ENCODE measurements at regions not wholly inside any gene's neighbourhood (a gene's known extent, or its start where the extent isn't known, plus 50 kb on each side); places are given as distances from the start of the nearest gene placed in this dataset.

DNA sequence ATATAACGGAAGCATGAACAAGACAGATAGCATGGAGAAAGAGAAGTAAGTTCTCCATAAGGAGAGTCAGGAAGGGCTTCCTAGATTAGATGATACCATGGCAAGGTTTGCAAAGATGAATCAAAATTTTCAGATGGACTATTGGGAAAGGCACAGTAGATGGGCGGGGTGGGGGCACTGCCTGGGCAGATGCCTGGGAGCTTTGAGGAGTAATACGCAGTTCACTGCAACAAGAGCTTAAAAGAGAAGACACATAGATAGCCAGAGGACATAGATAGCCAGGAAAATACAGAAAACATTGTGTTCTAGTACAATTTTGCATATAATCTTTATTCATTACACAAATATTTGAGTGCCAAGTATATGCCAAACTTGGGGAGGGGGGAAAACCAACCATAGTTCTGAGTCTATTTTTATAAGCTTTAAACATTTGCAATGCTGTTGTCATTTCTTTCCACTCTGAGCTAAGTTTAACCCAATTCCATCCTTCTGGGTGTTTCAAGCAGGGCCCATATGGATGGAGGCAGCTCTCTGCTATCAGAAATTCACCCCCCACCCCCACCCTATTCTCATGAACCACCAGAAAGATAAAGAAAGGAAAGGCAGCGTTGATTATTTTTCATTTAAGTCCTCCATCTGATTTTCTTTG is 120.6 kb downstream of the NUF2 start:
- TF ChIP-seq, protein P1, sequence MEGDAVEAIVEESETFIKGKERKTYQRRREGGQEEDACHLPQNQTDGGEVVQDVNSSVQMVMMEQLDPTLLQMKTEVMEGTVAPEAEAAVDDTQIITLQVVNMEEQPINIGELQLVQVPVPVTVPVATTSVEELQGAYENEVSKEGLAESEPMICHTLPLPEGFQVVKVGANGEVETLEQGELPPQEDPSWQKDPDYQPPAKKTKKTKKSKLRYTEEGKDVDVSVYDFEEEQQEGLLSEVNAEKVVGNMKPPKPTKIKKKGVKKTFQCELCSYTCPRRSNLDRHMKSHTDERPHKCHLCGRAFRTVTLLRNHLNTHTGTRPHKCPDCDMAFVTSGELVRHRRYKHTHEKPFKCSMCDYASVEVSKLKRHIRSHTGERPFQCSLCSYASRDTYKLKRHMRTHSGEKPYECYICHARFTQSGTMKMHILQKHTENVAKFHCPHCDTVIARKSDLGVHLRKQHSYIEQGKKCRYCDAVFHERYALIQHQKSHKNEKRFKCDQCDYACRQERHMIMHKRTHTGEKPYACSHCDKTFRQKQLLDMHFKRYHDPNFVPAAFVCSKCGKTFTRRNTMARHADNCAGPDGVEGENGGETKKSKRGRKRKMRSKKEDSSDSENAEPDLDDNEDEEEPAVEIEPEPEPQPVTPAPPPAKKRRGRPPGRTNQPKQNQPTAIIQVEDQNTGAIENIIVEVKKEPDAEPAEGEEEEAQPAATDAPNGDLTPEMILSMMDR (IDR thresholded peaks at IDR 0.05; ENCODE audit: extremely low read depth, low read depth, low read length): no peak
- no peak overlapping the region for H3K4me2 ChIP-seq (ENCODE audit: insufficient read depth, low read length)
- no peak overlapping the region for H2AFZ ChIP-seq (ENCODE audit: low read length)
- no peaks in the 10 kb centered on the region for H3K4me1 ChIP-seq (ENCODE audit: insufficient read depth, low read length)
- H3K79me2 ChIP-seq (ENCODE audit: insufficient read depth, low read length): no peaks in the 10 kb centered on the region
- no peaks in the 10 kb centered on the region for H3K36me3 ChIP-seq (ENCODE audit: insufficient read depth, low read length)
- no peak for DNase-seq (ENCODE audit: insufficient read length, low spot score, missing footprints)
- H3K27ac ChIP-seq (ENCODE audit: low read depth, low read length): no peak overlapping the region
- no peaks in the 10 kb centered on the region for H3K9me3 ChIP-seq (ENCODE audit: low read depth, low read length)
- H3K27me3 ChIP-seq (ENCODE audit: insufficient read depth, low read length): no peaks in the 10 kb centered on the region
- H3K4me3 ChIP-seq (ENCODE audit: insufficient read depth, low read length): no peak overlapping the region
- H4K20me1 ChIP-seq (ENCODE audit: insufficient read depth, low read length): no peaks in the 10 kb centered on the region

DNA sequence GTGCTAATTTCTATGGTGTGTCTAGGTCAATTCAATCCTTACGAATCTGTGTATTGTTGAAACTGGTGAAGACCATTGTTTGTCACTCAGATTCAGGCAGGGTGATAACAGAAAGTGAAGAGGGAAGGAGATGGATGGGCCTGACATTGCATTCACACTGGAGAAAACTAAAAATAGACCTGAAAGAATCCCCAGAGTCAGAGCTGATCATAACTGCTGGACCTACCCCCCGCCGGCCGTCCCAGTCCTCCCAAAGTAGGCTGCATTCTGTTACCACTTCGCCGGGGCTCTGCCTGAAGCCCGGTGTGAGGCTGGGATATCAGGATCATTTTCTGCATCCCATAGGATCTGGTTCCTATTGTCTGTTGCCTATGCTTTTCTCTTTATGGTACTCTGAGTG is 121.1 kb downstream of the NUF2 start:
- H2AFZ ChIP-seq (ENCODE audit: low read length): no peak overlapping the region
- H3K27me3 ChIP-seq (ENCODE audit: insufficient read depth, low read length): no peaks in the 10 kb centered on the region
- H3K36me3 ChIP-seq (ENCODE audit: insufficient read depth, low read length): no peaks in the 10 kb centered on the region
- H4K20me1 ChIP-seq (ENCODE audit: insufficient read depth, low read length): no peaks in the 10 kb centered on the region
- TF ChIP-seq, protein P1 (IDR thresholded peaks at IDR 0.05; ENCODE audit: extremely low read depth, low read depth, low read length): no peak
- no peaks in the 10 kb centered on the region for H3K79me2 ChIP-seq (ENCODE audit: insufficient read depth, low read length)
- no peaks in the 10 kb centered on the region for H3K4me1 ChIP-seq (ENCODE audit: insufficient read depth, low read length)
- no peak for DNase-seq (ENCODE audit: insufficient read length, low spot score, missing footprints)
- H3K4me3 ChIP-seq (ENCODE audit: insufficient read depth, low read length): no peak overlapping the region
- H3K4me2 ChIP-seq (ENCODE audit: insufficient read depth, low read length): no peak overlapping the region
- no peak overlapping the region for H3K27ac ChIP-seq (ENCODE audit: low read depth, low read length)
- H3K9me3 ChIP-seq (ENCODE audit: low read depth, low read length): no peaks in the 10 kb centered on the region

DNA sequence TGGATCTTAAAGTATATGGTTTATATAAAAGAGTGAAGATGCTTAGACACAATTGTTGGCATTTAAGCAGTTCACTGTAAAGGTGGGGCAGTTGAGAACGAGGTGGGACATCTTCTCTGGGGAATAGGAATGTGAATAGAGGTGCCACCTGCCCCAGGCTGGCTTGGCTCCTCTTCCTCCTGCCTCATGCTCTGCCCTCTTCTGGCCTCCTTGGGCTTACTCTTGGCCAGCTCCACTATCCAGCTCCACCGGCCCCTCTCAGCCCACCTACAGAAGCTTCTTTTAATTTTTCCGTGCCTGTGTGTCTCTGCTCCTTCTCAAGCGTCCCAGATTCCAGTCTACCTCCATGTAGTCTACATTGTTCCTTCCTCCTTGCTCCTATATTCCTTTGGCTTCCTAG is 122.1 kb downstream of the NUF2 start:
- TF ChIP-seq, protein P1 (IDR thresholded peaks at IDR 0.05; ENCODE audit: extremely low read depth, low read depth, low read length): no peak
- no peaks in the 10 kb centered on the region for H3K79me2 ChIP-seq (ENCODE audit: insufficient read depth, low read length)
- H3K4me1 ChIP-seq (ENCODE audit: insufficient read depth, low read length): no peaks in the 10 kb centered on the region
- no peaks in the 10 kb centered on the region for H3K36me3 ChIP-seq (ENCODE audit: insufficient read depth, low read length)
- no peaks in the 10 kb centered on the region for H3K9me3 ChIP-seq (ENCODE audit: low read depth, low read length)
- H3K27me3 ChIP-seq (ENCODE audit: insufficient read depth, low read length): no peaks in the 10 kb centered on the region
- no peak overlapping the region for H3K27ac ChIP-seq (ENCODE audit: low read depth, low read length)
- no peak overlapping the region for H3K4me2 ChIP-seq (ENCODE audit: insufficient read depth, low read length)
- H3K4me3 ChIP-seq (ENCODE audit: insufficient read depth, low read length): no peak overlapping the region
- no peaks in the 10 kb centered on the region for H4K20me1 ChIP-seq (ENCODE audit: insufficient read depth, low read length)
- H2AFZ ChIP-seq (ENCODE audit: low read length): no peak overlapping the region
- no peak for DNase-seq (ENCODE audit: insufficient read length, low spot score, missing footprints)

DNA sequence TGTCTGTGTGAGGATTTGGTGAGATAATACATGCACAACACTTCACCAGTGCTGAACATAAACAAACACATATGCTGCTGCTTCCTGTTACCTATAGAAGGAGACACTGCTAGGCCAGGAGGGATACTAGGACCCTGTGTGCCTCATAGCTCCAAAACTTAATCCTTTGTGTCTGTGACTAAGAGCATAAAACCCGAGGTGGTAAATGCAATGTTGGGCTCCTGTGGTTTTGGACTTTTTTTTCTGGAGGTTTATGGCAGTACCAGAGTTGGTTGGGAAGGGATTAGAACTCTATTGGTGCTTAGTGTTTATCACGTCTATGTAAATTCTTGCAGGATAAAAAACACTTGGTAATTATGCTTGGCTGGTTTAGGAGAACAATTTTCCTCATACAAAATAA is 122.9 kb downstream of the NUF2 start:
- Histone ChIP-seq H3K9me3 (ENCODE audit: low read depth, low read length) (no peaks in the 10 kb centered on the region), H2AFZ (ENCODE audit: low read length) (no peak overlapping the region), H3K79me2 (ENCODE audit: insufficient read depth, low read length) (no peaks in the 10 kb centered on the region), H3K27me3 (ENCODE audit: insufficient read depth, low read length) (no peaks in the 10 kb centered on the region), H3K36me3 (ENCODE audit: insufficient read depth, low read length) (no peaks in the 10 kb centered on the region), H3K4me2 (ENCODE audit: insufficient read depth, low read length) (no peak overlapping the region), H3K4me3 (ENCODE audit: insufficient read depth, low read length) (no peak overlapping the region), H3K4me1 (ENCODE audit: insufficient read depth, low read length) (no peaks in the 10 kb centered on the region), H4K20me1 (ENCODE audit: insufficient read depth, low read length) (no peaks in the 10 kb centered on the region), H3K27ac (ENCODE audit: low read depth, low read length) (no peak overlapping the region)
- DNase-seq (ENCODE audit: insufficient read length, low spot score, missing footprints): no peak
- TF ChIP-seq, protein P1 (IDR thresholded peaks at IDR 0.05; ENCODE audit: extremely low read depth, low read depth, low read length): no peak
